CD4-positive, CD25-positive, alpha-beta regulatory T cell (primary cell): ENCODE measurements at regions not wholly inside any gene's neighbourhood (a gene's known extent, or its start where the extent isn't known, plus 50 kb on each side); places are given as distances from the start of the nearest gene placed in this dataset.

Source experiments
- ATAC-seq, 2 donors: fragments of 150-1000 bp; cut with Tn5 transposase; one replicate each; pipeline ENCODE4 v1.10.0; 2021; ENCODE audit warnings: low read depth in 2 of 2, moderate number of reproducible peaks in 2 of 2, moderate library complexity in 1 of 2
- DNase-seq, 3 donors: peaks; one replicate each; pipeline versions ENCODE4 v3.0.0 to v3.0.0-alpha.2; 2012 to 2022; ENCODE audit warnings: mixed read lengths in 1 of 3
- H3K27ac ChIP-seq: one replicate; pipeline ENCODE4 v1.7.0; 2013; ENCODE audit warnings: mild to moderate bottlenecking, low read length; ENCODE audit not compliant: insufficient read depth, poor library complexity, severe bottlenecking
- H3K27me3 ChIP-seq: one replicate; pipeline ENCODE4 v1.7.0; 2013; ENCODE audit warnings: low read length; ENCODE audit not compliant: control insufficient read depth, insufficient read depth
- H3K36me3 ChIP-seq: one replicate; pipeline ENCODE4 v1.7.0; 2013; ENCODE audit warnings: mild to moderate bottlenecking, low read length, moderate library complexity; ENCODE audit not compliant: control insufficient read depth, insufficient read depth
- H3K4me1 ChIP-seq: 2 replicates; pipeline ENCODE4 v1.7.0; 2013; ENCODE audit warnings: mild to moderate bottlenecking, low read length; ENCODE audit not compliant: insufficient read depth, control insufficient read depth, poor library complexity, severe bottlenecking
- H3K4me3 ChIP-seq: one replicate; pipeline ENCODE4 v1.7.0; 2013; ENCODE audit warnings: low read depth, mild to moderate bottlenecking, low read length, moderate library complexity
- H3K9me3 ChIP-seq, 2 experiments: 1 replicate in 1 of 2; 2 replicates in 1 of 2; pipeline ENCODE4 v1.7.0; 2013; ENCODE audit warnings: low read length in 2 of 2, mild to moderate bottlenecking in 1 of 2, moderate library complexity in 1 of 2; ENCODE audit not compliant: control insufficient read depth in 2 of 2
- H3K27ac Mint-ChIP-seq, 3 donors: one replicate each; pipeline ENCODE4 v1.8.0; 2020 to 2022; ENCODE audit warnings: mild to moderate bottlenecking in 3 of 3, mixed read lengths in 3 of 3, moderate library complexity in 2 of 3
- H3K27me3 Mint-ChIP-seq: one replicate; pipeline ENCODE4 v1.8.0; 2022; ENCODE audit warnings: mild to moderate bottlenecking, mixed read lengths
- H3K36me3 Mint-ChIP-seq: one replicate; pipeline ENCODE4 v1.8.0; 2020; ENCODE audit warnings: mixed read lengths
- H3K4me1 Mint-ChIP-seq, 4 donors: one replicate each; pipeline ENCODE4 v1.8.0; 2020 to 2022; ENCODE audit warnings: mixed read lengths in 4 of 4, mild to moderate bottlenecking in 1 of 4
- H3K4me3 Mint-ChIP-seq, 4 donors: one replicate each; pipeline ENCODE4 v1.8.0; 2020 to 2022; ENCODE audit warnings: mild to moderate bottlenecking in 4 of 4, mixed read lengths in 4 of 4, moderate library complexity in 3 of 4
- H3K9me3 Mint-ChIP-seq, 7 donors: one replicate each; pipeline ENCODE4 v1.8.0; 2020 to 2022; ENCODE audit warnings: mixed read lengths in 7 of 7, mild to moderate bottlenecking in 3 of 7, moderate library complexity in 2 of 7

- Mint-ChIP-seq H3K27ac (no peak overlapping the region), H3K27me3 (peaks cover 12% of the 10 kb centered on the region), H3K4me3 (no peak overlapping the region), H3K36me3 (no peaks in the 10 kb centered on the region), H3K9me3 (peaks cover 0 to 2% (median 0%) of the 10 kb centered on the region in 7 donors), H3K4me1 (peaks cover 0 to 6% (median 0%) of the 10 kb centered on the region in 4 donors)
- no peaks in the 10 kb centered on the region for H3K4me1 ChIP-seq
- no peak for DNase-seq
- no peaks in the 10 kb centered on the region for H3K36me3 ChIP-seq
- no peaks in the 10 kb centered on the region for H3K9me3 ChIP-seq
- peaks cover 2% of the 10 kb centered on the region for H3K27me3 ChIP-seq
- no peak overlapping the region for H3K4me3 ChIP-seq
- no peak overlapping the region for H3K27ac ChIP-seq
- ATAC-seq: no peak
Observed at GRCh38 chr20:20808016-20808415, 95.6 kb upstream of the RALGAPA2 start.

GRCh38 chr20:20806121-20807095 lies 94.0 kb upstream of the RALGAPA2 start:
- no peak overlapping the region for H3K27ac Mint-ChIP-seq
- Histone ChIP-seq H3K36me3 (no peaks in the 10 kb centered on the region), H3K4me3 (no peak overlapping the region), H3K27me3 (peaks cover 2% of the 10 kb centered on the region), H3K27ac (no peak overlapping the region), H3K4me1 (no peaks in the 10 kb centered on the region), H3K9me3 (no peaks in the 10 kb centered on the region)
- no peak overlapping the region for H3K4me3 Mint-ChIP-seq
- peaks cover 0 to 2% (median 0%) of the 10 kb centered on the region in 7 donors for H3K9me3 Mint-ChIP-seq
- H3K4me1 Mint-ChIP-seq: peaks cover 0 to 6% (median 0%) of the 10 kb centered on the region in 4 donors
- H3K36me3 Mint-ChIP-seq: no peaks in the 10 kb centered on the region
- DNase-seq: no peak
- ATAC-seq: no peak
- peaks cover 12% of the 10 kb centered on the region for H3K27me3 Mint-ChIP-seq

GRCh38 chr20:20803011-20803410 lies 90.6 kb upstream of the RALGAPA2 start:
- no peaks in the 10 kb centered on the region for H3K36me3 Mint-ChIP-seq
- H3K4me3 Mint-ChIP-seq: no peak overlapping the region
- ATAC-seq: no peak
- H3K9me3 Mint-ChIP-seq: no peaks in the 10 kb centered on the region
- H3K9me3 ChIP-seq: no peaks in the 10 kb centered on the region
- peaks cover under 1% of the 10 kb centered on the region for H3K27me3 ChIP-seq
- no peaks in the 10 kb centered on the region for H3K27me3 Mint-ChIP-seq
- no peak overlapping the region for H3K27ac ChIP-seq
- H3K4me3 ChIP-seq: no peak overlapping the region
- H3K4me1 Mint-ChIP-seq: no peaks in the 10 kb centered on the region
- H3K27ac Mint-ChIP-seq: no peak overlapping the region
- no peaks in the 10 kb centered on the region for H3K4me1 ChIP-seq
- H3K36me3 ChIP-seq: no peaks in the 10 kb centered on the region
- no peak for DNase-seq

- Histone ChIP-seq H3K27ac (no peak overlapping the region), H3K4me1 (no peaks in the 10 kb centered on the region), H3K9me3 (no peaks in the 10 kb centered on the region), H3K36me3 (no peaks in the 10 kb centered on the region), H3K4me3 (no peak overlapping the region), H3K27me3 (no peaks in the 10 kb centered on the region)
- no peaks in the 10 kb centered on the region for H3K36me3 Mint-ChIP-seq
- no peaks in the 10 kb centered on the region for H3K9me3 Mint-ChIP-seq
- DNase-seq: no peak
- no peak for ATAC-seq
- no peaks in the 10 kb centered on the region for H3K4me1 Mint-ChIP-seq
- no peak overlapping the region for H3K4me3 Mint-ChIP-seq
- H3K27me3 Mint-ChIP-seq: no peaks in the 10 kb centered on the region
- no peak overlapping the region for H3K27ac Mint-ChIP-seq
Observed at GRCh38 chr20:20802328-20802727, 89.9 kb upstream of the RALGAPA2 start.

- no peak overlapping the region for H3K27ac Mint-ChIP-seq
- Histone ChIP-seq H3K36me3 (no peaks in the 10 kb centered on the region), H3K4me1 (no peaks in the 10 kb centered on the region), H3K9me3 (no peaks in the 10 kb centered on the region), H3K27me3 (no peaks in the 10 kb centered on the region), H3K27ac (no peak overlapping the region), H3K4me3 (no peak overlapping the region)
- H3K36me3 Mint-ChIP-seq: no peaks in the 10 kb centered on the region
- no peaks in the 10 kb centered on the region for H3K27me3 Mint-ChIP-seq
- H3K4me1 Mint-ChIP-seq: no peaks in the 10 kb centered on the region
- ATAC-seq: no peak
- H3K9me3 Mint-ChIP-seq: no peaks in the 10 kb centered on the region
- no peak for DNase-seq
- peak overlapping the region in 1 of 4 donors; percentile 8 for H3K4me3 Mint-ChIP-seq
Observed at GRCh38 chr20:20799716-20800312, 87.4 kb upstream of the RALGAPA2 start.

- no peaks in the 10 kb centered on the region for H3K4me1 Mint-ChIP-seq
- ATAC-seq: no peak
- H3K27ac ChIP-seq: no peak overlapping the region
- H3K4me3 Mint-ChIP-seq: no peak overlapping the region
- H3K36me3 Mint-ChIP-seq: no peaks in the 10 kb centered on the region
- H3K36me3 ChIP-seq: no peaks in the 10 kb centered on the region
- no peak overlapping the region for H3K4me3 ChIP-seq
- DNase-seq: no peak
- H3K27me3 ChIP-seq: no peaks in the 10 kb centered on the region
- no peaks in the 10 kb centered on the region for H3K9me3 ChIP-seq
- peaks cover 4% of the 10 kb centered on the region for H3K27me3 Mint-ChIP-seq
- no peak overlapping the region for H3K27ac Mint-ChIP-seq
- no peaks in the 10 kb centered on the region for H3K4me1 ChIP-seq
- H3K9me3 Mint-ChIP-seq: peaks cover 0 to 2% (median 0%) of the 10 kb centered on the region in 7 donors
Observed at GRCh38 chr20:20797521-20798310, 85.3 kb upstream of the RALGAPA2 start.

GRCh38 chr20:20796766-20797440 lies 84.5 kb upstream of the RALGAPA2 start:
- no peak overlapping the region for H3K27ac Mint-ChIP-seq
- ATAC-seq: no peak
- DNase-seq: no peak
- no peak overlapping the region for H3K4me3 Mint-ChIP-seq
- H3K27me3 Mint-ChIP-seq: peaks cover 4% of the 10 kb centered on the region
- Histone ChIP-seq H3K4me1 (no peaks in the 10 kb centered on the region), H3K4me3 (no peak overlapping the region), H3K27ac (no peak overlapping the region), H3K27me3 (no peaks in the 10 kb centered on the region), H3K9me3 (no peaks in the 10 kb centered on the region), H3K36me3 (no peaks in the 10 kb centered on the region)
- no peaks in the 10 kb centered on the region for H3K36me3 Mint-ChIP-seq
- no peaks in the 10 kb centered on the region for H3K4me1 Mint-ChIP-seq
- H3K9me3 Mint-ChIP-seq: peaks cover 0 to 2% (median 0%) of the 10 kb centered on the region in 7 donors
